ENCODE measurements at regions not wholly inside any gene's neighbourhood (a gene's known extent, or its start where the extent isn't known, plus 50 kb on each side); places are given as distances from the start of the nearest gene placed in this dataset.

DNA sequence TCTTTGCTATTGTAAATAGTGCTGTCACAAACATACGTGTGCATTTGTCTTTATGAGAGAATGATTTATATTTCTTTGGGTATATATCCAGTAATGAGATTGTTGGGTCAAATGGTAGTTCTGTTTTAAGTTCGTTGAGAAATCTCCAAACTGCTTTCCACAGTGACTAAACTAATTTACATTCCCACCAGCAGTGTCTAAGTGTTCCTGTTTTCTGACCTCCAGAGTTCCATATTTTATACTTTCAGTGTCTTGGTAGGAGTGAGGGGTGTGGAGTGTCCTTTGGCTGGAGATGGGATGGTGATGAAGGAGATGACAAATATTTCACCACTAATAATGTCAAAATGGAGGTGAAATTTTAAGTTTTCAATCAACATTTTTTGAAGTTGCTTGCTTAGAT, 86.4 kb downstream of the DACT1 start:
- TF ChIP-seq CTCF (IDR thresholded peaks at IDR 0.05), result no peak
- TF ChIP-seq POLR2A (IDR thresholded peaks at IDR 0.05), result no peak
